ENCODE measurements at regions not wholly inside any gene's neighbourhood (a gene's known extent, or its start where the extent isn't known, plus 50 kb on each side); places are given as distances from the start of the nearest gene placed in this dataset.

GRCh38 chr6:156587751-156588301 lies 189.4 kb upstream of the ARID1B start:
- TF ChIP-seq POLR2AphosphoS5 (IDR thresholded peaks at IDR 0.05) (no peak), CTCF (IDR thresholded peaks at IDR 0.05) (no peak), POLR2A (IDR thresholded peaks at IDR 0.05) (no peak)

Data from suprapubic skin (tissue), 4 donors.